ENCODE measurements at regions not wholly inside any gene's neighbourhood (a gene's known extent, or its start where the extent isn't known, plus 50 kb on each side); places are given as distances from the start of the nearest gene placed in this dataset.

GRCh38 chr1:59072583-59072947, 224.3 kb upstream of the FGGY start (continued):
- TF ChIP-seq PHF8 (conservative IDR thresholded peaks at IDR 0.05; ENCODE audit: low read depth, low read length) (no peak), RAD21 (IDR thresholded peaks at IDR 0.05 in 1 of 2, conservative IDR thresholded peaks at IDR 0.05 in 1 of 2; ENCODE audit: low read depth in 2 of 2, low read length in 2 of 2) (peak; percentile 31 to 33; a peak in 2 of 4 replicates), NANOG (IDR thresholded peaks at IDR 0.05; ENCODE audit: insufficient read depth, low read depth, low read length, poor library complexity, severe bottlenecking) (peak; percentile 75), SIN3A (conservative IDR thresholded peaks at IDR 0.05 in 1 of 2, IDR thresholded peaks at IDR 0.05 in 1 of 2; ENCODE audit: low read depth in 1 of 2, low read length in 2 of 2) (no peak), CHD2 (IDR thresholded peaks at IDR 0.05; ENCODE audit: low read length) (no peak)

Measured in H1 (cell line).